ENCODE measurements at regions not wholly inside any gene's neighbourhood (a gene's known extent, or its start where the extent isn't known, plus 50 kb on each side); places are given as distances from the start of the nearest gene placed in this dataset.

DNA sequence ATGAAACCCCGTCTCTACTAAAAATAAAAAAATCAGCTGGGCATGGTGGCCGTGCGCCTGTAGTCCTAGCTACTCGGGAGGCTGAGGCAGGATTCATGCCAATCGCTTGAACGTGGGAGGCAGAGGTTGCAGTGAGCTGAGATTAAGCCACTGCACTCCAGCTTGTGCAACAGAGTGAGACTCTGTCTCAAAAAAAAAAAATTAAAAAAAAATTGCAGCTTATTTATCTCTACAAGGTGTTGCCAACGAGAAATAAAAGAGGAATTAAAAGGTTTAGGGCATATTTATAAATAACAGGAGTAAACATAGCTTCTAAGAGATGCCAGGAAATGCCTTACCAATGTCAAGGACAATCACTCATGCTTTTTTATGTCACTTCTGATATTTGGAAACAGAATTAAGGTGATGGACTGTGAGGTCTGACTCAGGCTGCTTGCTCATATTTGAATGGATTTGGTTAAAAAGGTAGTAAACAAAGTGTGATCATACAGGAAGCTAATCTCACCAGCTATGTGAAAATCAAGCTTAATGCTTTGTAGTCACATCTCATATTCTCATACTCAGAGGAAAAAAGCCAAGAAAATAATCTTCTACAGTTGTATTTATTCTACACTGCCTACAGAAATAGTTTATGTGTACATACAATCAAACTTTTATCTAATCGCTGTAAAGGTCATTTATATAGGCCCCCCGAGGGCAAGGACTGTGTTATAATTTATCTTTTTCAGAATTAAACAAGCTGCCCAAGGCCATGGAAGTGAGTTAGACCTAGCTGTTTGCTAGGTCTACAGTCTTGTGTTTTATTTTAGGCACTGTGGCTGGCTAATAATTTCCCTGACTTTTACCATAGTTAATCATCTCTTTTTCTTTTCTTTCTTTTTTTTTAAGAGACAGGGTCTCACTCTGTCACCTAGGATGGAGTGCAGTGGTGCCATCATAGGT lies 61.1 kb upstream of the RBMX start (continued):
- TF ChIP-seq ZNF436 (CRISPR knock-in tag; IDR thresholded peaks at IDR 0.05) (no peak), STAT5A (IDR thresholded peaks at IDR 0.05; ENCODE audit: borderline replicate concordance, low read length) (no peak)
- TF ChIP-seq, protein P1, sequence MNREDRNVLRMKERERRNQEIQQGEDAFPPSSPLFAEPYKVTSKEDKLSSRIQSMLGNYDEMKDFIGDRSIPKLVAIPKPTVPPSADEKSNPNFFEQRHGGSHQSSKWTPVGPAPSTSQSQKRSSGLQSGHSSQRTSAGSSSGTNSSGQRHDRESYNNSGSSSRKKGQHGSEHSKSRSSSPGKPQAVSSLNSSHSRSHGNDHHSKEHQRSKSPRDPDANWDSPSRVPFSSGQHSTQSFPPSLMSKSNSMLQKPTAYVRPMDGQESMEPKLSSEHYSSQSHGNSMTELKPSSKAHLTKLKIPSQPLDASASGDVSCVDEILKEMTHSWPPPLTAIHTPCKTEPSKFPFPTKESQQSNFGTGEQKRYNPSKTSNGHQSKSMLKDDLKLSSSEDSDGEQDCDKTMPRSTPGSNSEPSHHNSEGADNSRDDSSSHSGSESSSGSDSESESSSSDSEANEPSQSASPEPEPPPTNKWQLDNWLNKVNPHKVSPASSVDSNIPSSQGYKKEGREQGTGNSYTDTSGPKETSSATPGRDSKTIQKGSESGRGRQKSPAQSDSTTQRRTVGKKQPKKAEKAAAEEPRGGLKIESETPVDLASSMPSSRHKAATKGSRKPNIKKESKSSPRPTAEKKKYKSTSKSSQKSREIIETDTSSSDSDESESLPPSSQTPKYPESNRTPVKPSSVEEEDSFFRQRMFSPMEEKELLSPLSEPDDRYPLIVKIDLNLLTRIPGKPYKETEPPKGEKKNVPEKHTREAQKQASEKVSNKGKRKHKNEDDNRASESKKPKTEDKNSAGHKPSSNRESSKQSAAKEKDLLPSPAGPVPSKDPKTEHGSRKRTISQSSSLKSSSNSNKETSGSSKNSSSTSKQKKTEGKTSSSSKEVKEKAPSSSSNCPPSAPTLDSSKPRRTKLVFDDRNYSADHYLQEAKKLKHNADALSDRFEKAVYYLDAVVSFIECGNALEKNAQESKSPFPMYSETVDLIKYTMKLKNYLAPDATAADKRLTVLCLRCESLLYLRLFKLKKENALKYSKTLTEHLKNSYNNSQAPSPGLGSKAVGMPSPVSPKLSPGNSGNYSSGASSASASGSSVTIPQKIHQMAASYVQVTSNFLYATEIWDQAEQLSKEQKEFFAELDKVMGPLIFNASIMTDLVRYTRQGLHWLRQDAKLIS (CRISPR knock-in tag; IDR thresholded peaks at IDR 0.05), result no peak

DNA sequence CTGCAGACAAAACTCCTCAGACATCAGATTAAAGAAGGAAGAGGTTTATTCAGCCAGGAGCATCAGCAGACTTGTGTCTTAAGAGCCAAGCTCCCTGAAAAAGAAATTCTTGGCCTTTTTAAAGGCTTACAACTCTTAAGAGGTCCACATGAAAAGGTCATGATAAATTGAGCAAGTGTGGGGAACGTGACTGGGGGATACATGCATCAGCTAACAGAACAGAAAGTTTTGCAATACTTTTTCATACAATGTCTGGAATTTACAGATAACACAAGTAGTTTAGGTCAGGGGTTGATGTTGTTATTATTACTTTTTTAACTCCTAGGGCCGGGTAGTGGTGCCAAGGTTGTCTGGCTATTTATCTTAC lies 55.6 kb upstream of the RBMX start:
- H3K4me3 ChIP-seq, result no peak overlapping the region
- no TSS peak for BruUV-seq (replicated peaks)
- H2AFZ ChIP-seq (ENCODE audit: low read depth, low read length), result no peak overlapping the region
- no peak overlapping the region for H3K4me2 ChIP-seq (ENCODE audit: insufficient read depth, low read length)
- H3K9ac ChIP-seq (ENCODE audit: insufficient read depth in 1 of 2, low read depth in 2 of 2, low read length in 2 of 2), result no peak overlapping the region
- ChIA-PET CTCF (ENCODE audit: low intra/inter-chr PET ratio) (no interaction called here), POLR2A (no interaction called here)
- no peaks in the 10 kb centered on the region for H3K79me2 ChIP-seq (ENCODE audit: control insufficient read depth, insufficient read depth, low read length)
- intact Hi-C loops (cut with micrococcal nuclease), result no loop called here
- 0 out of 3 replicates have a peak, but pooled peaks cover 6% of the 10 kb centered on the region for H3K36me3 ChIP-seq (ENCODE audit: control insufficient read depth, insufficient read depth, low read length)
- H3K4me1 ChIP-seq (replicated peaks in 1 of 2; ENCODE audit: control insufficient read depth in 2 of 2, insufficient read depth in 2 of 2, low read length in 2 of 2), result no peaks in the 10 kb centered on the region
- H3K9me3 ChIP-seq (replicated peaks; ENCODE audit: control insufficient read depth, insufficient read depth, low read depth, low read length), result no peaks in the 10 kb centered on the region
- no peak overlapping the region for H3K27ac ChIP-seq (ENCODE audit: extremely low read depth, low read depth, low read length)
- DNase-seq (ENCODE audit: extremely low read depth in 1 of 4, low spot score in 3 of 4) (no peak), ATAC-seq (no peak), FAIRE-seq (no peak)
- H3K27me3 ChIP-seq (ENCODE audit: control insufficient read depth in 2 of 2, insufficient read depth in 2 of 2, low read length in 2 of 2), result no peaks in the 10 kb centered on the region
- no peaks in the 10 kb centered on the region for H4K20me1 ChIP-seq (replicated peaks; ENCODE audit: control insufficient read depth, insufficient read depth, low read length)
- no peaks in the 10 kb centered on the region for H3K9me1 ChIP-seq (ENCODE audit: control insufficient read depth, insufficient read depth, low read length)
- in situ Hi-C loops (cut with MboI), result no loop called here
- 39% methylated on average over 2 of the region's 2 CpGs for WGBS (ENCODE audit: insufficient coverage, low coverage, missing lambda C conversion rate)
- no peak for TF ChIP-seq MAFF (IDR thresholded peaks at IDR 0.05; ENCODE audit: low read length)
- TF ChIP-seq, protein P2, sequence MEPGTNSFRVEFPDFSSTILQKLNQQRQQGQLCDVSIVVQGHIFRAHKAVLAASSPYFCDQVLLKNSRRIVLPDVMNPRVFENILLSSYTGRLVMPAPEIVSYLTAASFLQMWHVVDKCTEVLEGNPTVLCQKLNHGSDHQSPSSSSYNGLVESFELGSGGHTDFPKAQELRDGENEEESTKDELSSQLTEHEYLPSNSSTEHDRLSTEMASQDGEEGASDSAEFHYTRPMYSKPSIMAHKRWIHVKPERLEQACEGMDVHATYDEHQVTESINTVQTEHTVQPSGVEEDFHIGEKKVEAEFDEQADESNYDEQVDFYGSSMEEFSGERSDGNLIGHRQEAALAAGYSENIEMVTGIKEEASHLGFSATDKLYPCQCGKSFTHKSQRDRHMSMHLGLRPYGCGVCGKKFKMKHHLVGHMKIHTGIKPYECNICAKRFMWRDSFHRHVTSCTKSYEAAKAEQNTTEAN (CRISPR knock-in tag; IDR thresholded peaks at IDR 0.05), result no peak
- no peak for TF ChIP-seq ZNF165 (CRISPR knock-in tag; IDR thresholded peaks at IDR 0.05; ENCODE audit: borderline replicate concordance)
- TF ChIP-seq NFE2L1 (tag; IDR thresholded peaks at IDR 0.05; ENCODE audit: borderline replicate concordance, low read depth), result no peak
- no peak for TF ChIP-seq ZNF444 (CRISPR knock-in tag; IDR thresholded peaks at IDR 0.05)
- TF ChIP-seq PRPF4 (IDR thresholded peaks at IDR 0.05; ENCODE audit: insufficient read depth, low read depth, low read length, poor library complexity, severe bottlenecking), result no peak
- TF ChIP-seq HDAC8 (tag; IDR thresholded peaks at IDR 0.05), result no peak
- TF ChIP-seq, protein P3, sequence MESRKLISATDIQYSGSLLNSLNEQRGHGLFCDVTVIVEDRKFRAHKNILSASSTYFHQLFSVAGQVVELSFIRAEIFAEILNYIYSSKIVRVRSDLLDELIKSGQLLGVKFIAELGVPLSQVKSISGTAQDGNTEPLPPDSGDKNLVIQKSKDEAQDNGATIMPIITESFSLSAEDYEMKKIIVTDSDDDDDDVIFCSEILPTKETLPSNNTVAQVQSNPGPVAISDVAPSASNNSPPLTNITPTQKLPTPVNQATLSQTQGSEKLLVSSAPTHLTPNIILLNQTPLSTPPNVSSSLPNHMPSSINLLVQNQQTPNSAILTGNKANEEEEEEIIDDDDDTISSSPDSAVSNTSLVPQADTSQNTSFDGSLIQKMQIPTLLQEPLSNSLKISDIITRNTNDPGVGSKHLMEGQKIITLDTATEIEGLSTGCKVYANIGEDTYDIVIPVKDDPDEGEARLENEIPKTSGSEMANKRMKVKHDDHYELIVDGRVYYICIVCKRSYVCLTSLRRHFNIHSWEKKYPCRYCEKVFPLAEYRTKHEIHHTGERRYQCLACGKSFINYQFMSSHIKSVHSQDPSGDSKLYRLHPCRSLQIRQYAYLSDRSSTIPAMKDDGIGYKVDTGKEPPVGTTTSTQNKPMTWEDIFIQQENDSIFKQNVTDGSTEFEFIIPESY (CRISPR knock-in tag; IDR thresholded peaks at IDR 0.05), result no peak
- TF ChIP-seq ZFX (CRISPR knock-in tag; IDR thresholded peaks at IDR 0.05), result no peak
- TF ChIP-seq SREBF1 (IDR thresholded peaks at IDR 0.05; ENCODE audit: borderline replicate concordance, low read depth, low read length), result no peak
